Keratinocyte (primary cell): ENCODE measurements at regions not wholly inside any gene's neighbourhood (a gene's known extent, or its start where the extent isn't known, plus 50 kb on each side); places are given as distances from the start of the nearest gene placed in this dataset.

Experiments
- EZH2 ChIP-seq: IDR thresholded peaks from one replicate; pipeline ENCODE4 v1.6.1; 2012; ENCODE audit warnings: inconsistent platforms, mild to moderate bottlenecking, low read length, moderate library complexity
- TF ChIP-seq, protein P1 (sequence below), 3 experiments: IDR thresholded peaks in 1 of 3; conservative IDR thresholded peaks in 1 of 3; optimal IDR thresholded peaks in 1 of 3; 2 replicates in 2 of 3; 3 replicates in 1 of 3; pipeline versions ENCODE3 to v1.5.1; 2011; ENCODE audit warnings: low read length in 3 of 3, mild to moderate bottlenecking in 3 of 3, moderate library complexity in 2 of 3, control low read depth in 1 of 3, inconsistent platforms in 1 of 3; ENCODE audit not compliant: insufficient read depth in 2 of 3; ENCODE audit errors: extremely low read depth in 1 of 3

DNA sequence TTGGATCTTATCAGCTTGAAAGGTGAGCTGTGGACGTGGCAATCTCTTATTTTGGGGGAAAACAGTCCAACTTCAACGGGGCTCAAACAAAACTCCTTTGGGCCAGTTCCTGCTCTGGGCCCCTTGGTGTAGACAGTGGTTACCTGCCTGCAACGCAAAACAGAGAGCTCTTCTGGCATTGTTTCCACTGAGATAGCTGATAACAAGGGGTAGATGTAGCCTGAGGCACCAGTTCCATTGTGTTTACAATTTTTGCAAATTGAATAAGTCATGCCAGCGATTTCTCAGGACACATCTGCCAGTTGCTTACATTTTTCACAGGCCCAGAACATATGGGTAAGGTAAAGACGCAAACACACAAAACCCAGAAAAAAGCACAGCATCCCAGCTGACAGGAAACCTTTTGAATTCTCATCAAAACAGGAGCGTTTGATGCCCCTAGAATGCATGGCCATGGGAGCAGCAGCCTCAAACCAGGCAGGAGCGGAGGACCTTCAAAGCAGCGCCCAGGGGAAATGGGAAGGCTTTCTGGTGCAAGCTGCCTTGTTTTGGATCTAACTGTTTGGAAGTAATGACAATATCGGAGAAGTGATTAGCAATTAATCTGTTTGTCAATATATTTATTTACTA, 259.7 kb downstream of the AACS start:
- TF ChIP-seq, protein P1, sequence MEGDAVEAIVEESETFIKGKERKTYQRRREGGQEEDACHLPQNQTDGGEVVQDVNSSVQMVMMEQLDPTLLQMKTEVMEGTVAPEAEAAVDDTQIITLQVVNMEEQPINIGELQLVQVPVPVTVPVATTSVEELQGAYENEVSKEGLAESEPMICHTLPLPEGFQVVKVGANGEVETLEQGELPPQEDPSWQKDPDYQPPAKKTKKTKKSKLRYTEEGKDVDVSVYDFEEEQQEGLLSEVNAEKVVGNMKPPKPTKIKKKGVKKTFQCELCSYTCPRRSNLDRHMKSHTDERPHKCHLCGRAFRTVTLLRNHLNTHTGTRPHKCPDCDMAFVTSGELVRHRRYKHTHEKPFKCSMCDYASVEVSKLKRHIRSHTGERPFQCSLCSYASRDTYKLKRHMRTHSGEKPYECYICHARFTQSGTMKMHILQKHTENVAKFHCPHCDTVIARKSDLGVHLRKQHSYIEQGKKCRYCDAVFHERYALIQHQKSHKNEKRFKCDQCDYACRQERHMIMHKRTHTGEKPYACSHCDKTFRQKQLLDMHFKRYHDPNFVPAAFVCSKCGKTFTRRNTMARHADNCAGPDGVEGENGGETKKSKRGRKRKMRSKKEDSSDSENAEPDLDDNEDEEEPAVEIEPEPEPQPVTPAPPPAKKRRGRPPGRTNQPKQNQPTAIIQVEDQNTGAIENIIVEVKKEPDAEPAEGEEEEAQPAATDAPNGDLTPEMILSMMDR (optimal IDR thresholded peaks at IDR 0.05 in 1 of 3, IDR thresholded peaks at IDR 0.05 in 1 of 3, conservative IDR thresholded peaks at IDR 0.05 in 1 of 3; ENCODE audit: extremely low read depth in 1 of 3, insufficient read depth in 2 of 3, low read length in 3 of 3), result no peak
- TF ChIP-seq EZH2, result no peak
